ENCODE measurements at regions not wholly inside any gene's neighbourhood (a gene's known extent, or its start where the extent isn't known, plus 50 kb on each side); places are given as distances from the start of the nearest gene placed in this dataset.

DNA sequence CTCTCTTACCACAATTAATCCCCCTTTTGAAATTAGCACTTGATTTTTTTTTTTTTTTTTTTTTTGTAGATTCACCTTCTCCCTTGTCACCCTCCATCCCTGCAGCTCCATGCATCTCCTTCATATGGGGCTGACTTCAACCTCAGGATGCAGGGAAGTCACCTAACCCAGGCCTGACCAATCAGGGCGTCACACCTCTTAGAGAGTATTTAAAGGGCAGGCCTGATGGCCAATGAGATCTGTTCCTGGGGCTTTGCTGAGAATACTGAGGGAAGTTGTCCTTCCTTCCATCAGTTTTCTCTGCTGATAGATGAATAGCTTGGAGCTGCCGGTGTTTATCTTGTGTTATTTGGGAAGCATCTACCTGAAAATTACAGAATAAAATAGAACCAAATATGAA lies 1104.7 kb upstream of the TMEM132C start:
- TF ChIP-seq, protein P1, sequence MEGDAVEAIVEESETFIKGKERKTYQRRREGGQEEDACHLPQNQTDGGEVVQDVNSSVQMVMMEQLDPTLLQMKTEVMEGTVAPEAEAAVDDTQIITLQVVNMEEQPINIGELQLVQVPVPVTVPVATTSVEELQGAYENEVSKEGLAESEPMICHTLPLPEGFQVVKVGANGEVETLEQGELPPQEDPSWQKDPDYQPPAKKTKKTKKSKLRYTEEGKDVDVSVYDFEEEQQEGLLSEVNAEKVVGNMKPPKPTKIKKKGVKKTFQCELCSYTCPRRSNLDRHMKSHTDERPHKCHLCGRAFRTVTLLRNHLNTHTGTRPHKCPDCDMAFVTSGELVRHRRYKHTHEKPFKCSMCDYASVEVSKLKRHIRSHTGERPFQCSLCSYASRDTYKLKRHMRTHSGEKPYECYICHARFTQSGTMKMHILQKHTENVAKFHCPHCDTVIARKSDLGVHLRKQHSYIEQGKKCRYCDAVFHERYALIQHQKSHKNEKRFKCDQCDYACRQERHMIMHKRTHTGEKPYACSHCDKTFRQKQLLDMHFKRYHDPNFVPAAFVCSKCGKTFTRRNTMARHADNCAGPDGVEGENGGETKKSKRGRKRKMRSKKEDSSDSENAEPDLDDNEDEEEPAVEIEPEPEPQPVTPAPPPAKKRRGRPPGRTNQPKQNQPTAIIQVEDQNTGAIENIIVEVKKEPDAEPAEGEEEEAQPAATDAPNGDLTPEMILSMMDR (IDR thresholded peaks at IDR 0.05): no peak
- no peak for TF ChIP-seq EZH2 (IDR thresholded peaks at IDR 0.05; ENCODE audit: borderline replicate concordance, insufficient read depth, low read depth, low read length, poor library complexity, severe bottlenecking)

Measured in B cell (primary cell).